COLO829 (cell line): ENCODE measurements at regions not wholly inside any gene's neighbourhood (a gene's known extent, or its start where the extent isn't known, plus 50 kb on each side); places are given as distances from the start of the nearest gene placed in this dataset.
"Not testable (repeated sequence)": the region's sequence is repeated elsewhere in the genome, so short reads cannot be mapped to it uniquely, and the experiment has no call there.

ENCODE experiments used
- DNase-seq: peaks from one replicate; pipeline ENCODE4 v3.0.0; 2012; ENCODE audit warnings: low spot score

- no peak for DNase-seq
Observed at GRCh38 chr1:8139941-8140340, 113.8 kb upstream of the ERRFI1 start.

GRCh38 chr1:8139383-8139782, 113.3 kb upstream of the ERRFI1 start:
- DNase-seq, result no peak

GRCh38 chr1:8138673-8139072, 112.6 kb upstream of the ERRFI1 start:
- no peak for DNase-seq

GRCh38 chr1:8137481-8138244, 111.6 kb upstream of the ERRFI1 start:
- DNase-seq, result peak; percentile 91

- DNase-seq, result no peak
Observed at GRCh38 chr1:8136766-8137165, 110.7 kb upstream of the ERRFI1 start.

- no peak for DNase-seq
Observed at GRCh38 chr1:8135250-8135649, 109.1 kb upstream of the ERRFI1 start.

- DNase-seq, result no peak
Observed at GRCh38 chr1:8134546-8135235, 108.6 kb upstream of the ERRFI1 start.

DNA sequence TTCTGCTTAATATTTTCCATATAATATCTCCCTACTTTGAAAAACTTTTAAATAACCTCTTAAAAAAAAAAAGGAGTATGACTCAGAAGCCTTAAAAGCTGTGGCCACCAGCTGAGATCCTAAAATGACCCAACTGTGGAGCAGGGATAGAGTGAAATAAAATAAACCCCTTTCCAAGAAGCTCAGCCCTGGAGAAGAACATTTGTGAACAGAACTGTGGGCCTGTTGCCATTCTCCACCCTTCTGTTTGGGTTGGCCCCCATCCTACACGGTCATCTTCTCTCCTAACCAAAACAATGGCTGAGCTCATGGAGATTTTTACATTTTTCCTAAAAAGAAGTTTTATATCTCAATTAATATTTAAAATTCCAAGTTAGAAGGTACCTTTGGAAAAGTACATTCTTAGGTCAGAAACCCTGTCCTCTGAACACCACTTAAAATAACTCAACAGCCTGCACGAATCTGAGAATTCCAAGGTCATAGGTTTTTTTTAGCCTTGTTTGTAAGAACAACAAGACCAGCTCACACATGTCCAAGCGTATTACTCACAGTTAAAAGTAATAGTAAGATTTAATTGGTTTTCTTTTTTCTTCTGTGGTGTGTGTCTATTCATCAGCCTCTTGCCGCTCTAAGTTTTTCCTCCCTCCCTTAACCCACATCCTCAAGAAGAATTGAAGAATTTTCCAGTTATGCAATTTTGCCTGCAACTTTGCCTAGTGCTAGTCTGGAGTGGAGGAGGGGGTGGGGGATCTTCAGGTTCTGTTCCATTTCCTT, 107.7 kb upstream of the ERRFI1 start:
- no peak for DNase-seq

DNA sequence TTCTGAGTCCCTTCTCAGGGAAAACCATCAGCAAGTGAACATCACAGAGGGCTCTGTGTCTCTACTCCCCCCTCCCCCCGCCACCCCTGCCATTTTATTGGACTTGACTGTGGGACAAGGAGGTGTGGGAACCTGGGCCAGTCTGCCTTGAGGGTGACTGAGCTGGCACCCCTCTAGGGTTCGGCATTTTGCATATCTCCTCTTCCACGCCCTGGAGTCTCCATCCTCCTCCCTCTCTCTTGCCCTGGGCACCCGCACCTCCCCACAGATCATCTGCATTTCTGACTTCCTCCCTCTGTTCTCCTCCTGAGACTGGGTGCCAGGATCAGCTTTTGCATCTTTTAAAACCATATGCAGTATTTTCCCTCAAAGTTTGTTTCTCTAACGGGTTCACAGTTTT, 107.1 kb upstream of the ERRFI1 start:
- no peak for DNase-seq

DNA sequence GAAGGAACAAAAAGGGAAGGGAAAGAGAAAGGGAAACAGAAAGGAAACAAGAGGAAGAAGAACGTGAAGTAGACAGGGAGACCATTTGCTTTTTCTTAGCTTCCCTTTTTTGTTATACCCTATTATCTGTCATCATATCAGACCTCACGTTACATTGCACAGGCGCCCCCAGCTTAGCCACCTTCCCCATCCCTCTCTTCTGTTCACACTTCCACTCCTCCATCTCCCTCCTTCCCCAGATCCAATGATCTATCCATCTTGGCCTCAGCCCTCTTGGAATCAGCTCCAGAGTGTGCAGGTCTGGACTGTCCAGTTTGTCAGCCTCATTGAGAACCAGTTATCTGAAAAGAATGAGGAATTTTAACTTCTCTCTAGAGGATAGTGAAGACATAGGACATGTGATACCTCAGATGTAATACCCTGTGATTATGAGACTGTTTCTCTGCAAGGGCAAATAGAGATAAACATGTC, 101.1 kb upstream of the ERRFI1 start:
- DNase-seq, result no peak

GRCh38 chr1:8122477-8123407, 96.6 kb upstream of the ERRFI1 start:
- DNase-seq, result no peak

GRCh38 chr1:8122160-8122476, 96.0 kb upstream of the ERRFI1 start:
- no peak for DNase-seq

- DNase-seq, result peak; percentile 44
Observed at GRCh38 chr1:8121261-8122159, 95.4 kb upstream of the ERRFI1 start.

DNA sequence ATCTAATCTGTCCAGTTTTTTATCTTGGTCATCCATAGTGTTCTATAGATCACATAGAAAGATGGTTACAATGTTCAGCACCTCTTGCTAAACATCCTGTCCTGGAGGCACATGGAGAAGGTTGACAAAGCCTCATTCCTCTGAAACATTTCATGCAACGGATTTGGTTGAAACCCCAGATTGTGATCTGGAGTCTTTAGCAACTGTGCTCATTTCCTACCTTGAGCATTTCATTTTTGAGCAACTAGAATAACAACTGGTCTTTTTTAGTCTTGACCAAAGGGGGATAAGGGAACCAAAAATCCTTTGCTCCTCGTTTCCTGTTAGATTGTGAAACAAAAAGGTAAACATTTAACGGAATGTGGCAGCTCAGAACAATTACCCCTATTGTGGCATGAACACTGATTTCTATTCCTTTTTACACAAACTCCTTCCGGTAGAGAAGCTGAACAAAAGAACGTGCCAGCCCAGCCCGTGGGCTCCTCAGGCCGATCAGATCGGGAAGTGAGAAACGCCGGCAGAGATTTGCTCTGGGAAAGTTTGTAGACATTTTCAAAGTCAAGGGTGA, 94.7 kb upstream of the ERRFI1 start:
- peak; percentile 35 for DNase-seq

- DNase-seq, result not testable (repeated sequence)
Observed at GRCh38 chr1:8118736-8119135, 92.6 kb upstream of the ERRFI1 start.

- no peak for DNase-seq
Observed at GRCh38 chr1:8118031-8118451, 91.9 kb upstream of the ERRFI1 start.

DNA sequence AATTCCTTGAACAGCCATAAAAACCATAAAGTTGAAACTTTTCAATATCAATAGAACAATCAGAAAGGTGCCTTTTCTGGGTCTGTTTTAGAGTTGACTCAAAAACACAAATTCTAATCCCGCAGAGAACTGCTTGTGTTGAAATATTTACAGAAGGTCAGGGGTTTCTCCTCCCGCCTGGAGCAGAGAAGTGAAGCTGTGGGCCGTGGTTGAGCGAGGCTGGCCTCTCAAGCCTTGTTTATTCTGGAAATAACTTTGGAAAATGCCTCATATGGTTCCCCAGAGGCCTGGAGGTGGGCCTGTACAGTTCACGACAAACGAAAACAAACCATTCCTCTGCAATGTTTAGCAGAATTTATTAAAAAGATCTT, 90.8 kb upstream of the ERRFI1 start:
- no peak for DNase-seq

GRCh38 chr1:8115769-8116167, 89.7 kb upstream of the ERRFI1 start:
- no peak for DNase-seq

GRCh38 chr1:8115031-8115768, 89.1 kb upstream of the ERRFI1 start:
- DNase-seq, result no peak
